IMR-90 (cell line): ENCODE measurements at regions not wholly inside any gene's neighbourhood (a gene's known extent, or its start where the extent isn't known, plus 50 kb on each side); places are given as distances from the start of the nearest gene placed in this dataset.

Experiments
- ATAC-seq: fragments of 200-7000 bp; cut with Tn5 transposase; 2 replicates; pipeline ENCODE4 v1.9.1; 2020; ENCODE audit warnings: low read depth, mild to moderate bottlenecking, moderate library complexity
- BruUV-seq: library from RNA; stranded (reverse); fragments of 400-500 nt; replicated peaks from 2 replicates; lab custom pipeline; 2021; lab: Mats Ljungman, UMichigan
- CTCF ChIA-PET: fragments of 300-600 bp; formaldehyde crosslinking; extraction: SDS; loops from one replicate; lab custom pipeline; 2021; ENCODE audit warnings: antibody characterized with exemption; lab: Yijun Ruan, JAX
- POLR2A ChIA-PET: fragments of 300-600 bp; sonication (Branson Sonifier 250); formaldehyde crosslinking; loops from one replicate; lab custom pipeline; 2022; ENCODE audit warnings: antibody characterized with exemption; ENCODE audit not compliant: unreplicated experiment; lab: Charles Lee
- DNase-seq: peaks from one replicate; pipeline ENCODE4 v3.0.0; 2013
- H2AFZ ChIP-seq: replicated peaks from 2 replicates; pipeline ENCODE3; 2013; ENCODE audit warnings: low read length, mild to moderate bottlenecking; ENCODE audit not compliant: poor library complexity
- H2AK5ac ChIP-seq: 2 replicates; pipeline ENCODE4 v1.6.1; 2013; ENCODE audit warnings: low read depth, low read length, inconsistent platforms
- H2AK9ac ChIP-seq: replicated peaks from 2 replicates; pipeline ENCODE3; 2013; ENCODE audit warnings: mild to moderate bottlenecking, low read depth, low read length, moderate library complexity; ENCODE audit not compliant: poor library complexity
- H2BK120ac ChIP-seq: 2 replicates; pipeline ENCODE4 v1.6.1; 2013; ENCODE audit warnings: low read depth, low read length, inconsistent platforms
- H2BK15ac ChIP-seq: 3 replicates; pipeline ENCODE4 v1.6.1; 2013; ENCODE audit warnings: low read depth, low read length, inconsistent platforms
- H2BK20ac ChIP-seq: 2 replicates; pipeline ENCODE4 v1.6.1; 2013; ENCODE audit warnings: low read depth, mild to moderate bottlenecking, inconsistent platforms, low read length, moderate library complexity
- H2BK5ac ChIP-seq: 2 replicates; pipeline ENCODE4 v1.6.1; 2013; ENCODE audit warnings: mild to moderate bottlenecking, low read depth, low read length, inconsistent platforms; ENCODE audit not compliant: poor library complexity, severe bottlenecking
- H3K14ac ChIP-seq: replicated peaks from 2 replicates; pipeline ENCODE4 v1.6.1; 2013; ENCODE audit warnings: low read depth, low read length, inconsistent platforms
- H3K18ac ChIP-seq: 2 replicates; pipeline ENCODE4 v1.6.1; 2013; ENCODE audit warnings: low read depth, low read length, control low read depth
- H3K23ac ChIP-seq: 2 replicates; pipeline ENCODE4 v1.6.1; 2013; ENCODE audit warnings: low read depth, low read length, inconsistent platforms
- H3K27ac ChIP-seq: 2 replicates; pipeline ENCODE4 v1.5.1; 2013; ENCODE audit warnings: mild to moderate bottlenecking, control low read depth, low read length; ENCODE audit not compliant: insufficient read depth
- H3K27me3 ChIP-seq: 2 replicates; pipeline ENCODE4 v1.6.1; 2013; ENCODE audit warnings: low read length; ENCODE audit not compliant: control insufficient read depth, insufficient read depth
- H3K36me3 ChIP-seq: 2 replicates; pipeline ENCODE4 v1.6.1; 2013; ENCODE audit warnings: low read length, mixed read lengths; ENCODE audit not compliant: control insufficient read depth, insufficient read depth
- H3K4ac ChIP-seq: 2 replicates; pipeline ENCODE4 v1.6.1; 2013; ENCODE audit warnings: low read depth, low read length, inconsistent platforms
- H3K4me1 ChIP-seq: 2 replicates; pipeline ENCODE4 v1.6.1; 2013; ENCODE audit warnings: low read length, mixed read lengths; ENCODE audit not compliant: control insufficient read depth, insufficient read depth
- H3K4me2 ChIP-seq: 2 replicates; pipeline ENCODE4 v1.6.1; 2013; ENCODE audit warnings: low read depth, mild to moderate bottlenecking, control low read depth, low read length, moderate library complexity
- H3K4me3 ChIP-seq: 2 replicates; pipeline ENCODE4 v1.5.1; 2013; ENCODE audit warnings: low read depth, mild to moderate bottlenecking, control low read depth, low read length, moderate library complexity; ENCODE audit not compliant: insufficient read depth
- H3K56ac ChIP-seq: 2 replicates; pipeline ENCODE4 v1.6.1; 2013; ENCODE audit warnings: low read length, inconsistent platforms; ENCODE audit not compliant: insufficient read depth; ENCODE audit errors: extremely low read depth
- H3K79me1 ChIP-seq, 2 experiments: 2 replicates each; pipeline ENCODE4 v1.6.1; 2013; ENCODE audit warnings: low read length in 2 of 2, inconsistent platforms in 1 of 2, low read depth in 1 of 2
- H3K9ac ChIP-seq: 2 replicates; pipeline ENCODE4 v1.6.1; 2013; ENCODE audit warnings: low read depth, low read length, control low read depth
- H3K9me1 ChIP-seq: 2 replicates; pipeline ENCODE4 v1.6.1; 2013; ENCODE audit warnings: low read length, inconsistent platforms; ENCODE audit not compliant: insufficient read depth
- H3K9me3 ChIP-seq: 2 replicates; pipeline ENCODE4 v1.6.1; 2013; ENCODE audit warnings: low read length; ENCODE audit not compliant: control insufficient read depth, insufficient read depth
- H4K20me1 ChIP-seq: 2 replicates; pipeline ENCODE4 v1.6.1; 2013; ENCODE audit warnings: low read length, inconsistent platforms; ENCODE audit not compliant: insufficient read depth
- H4K5ac ChIP-seq: 2 replicates; pipeline ENCODE4 v1.6.1; 2013; ENCODE audit warnings: mild to moderate bottlenecking, low read depth, low read length, control low read depth
- H4K8ac ChIP-seq, 2 experiments: 2 replicates each; pipeline ENCODE4 v1.6.1; 2013; ENCODE audit warnings: low read depth in 2 of 2, low read length in 2 of 2, control low read depth in 1 of 2, inconsistent platforms in 1 of 2
- H4K91ac ChIP-seq: 2 replicates; pipeline ENCODE4 v1.6.1; 2013; ENCODE audit warnings: low read depth, low read length, inconsistent platforms; ENCODE audit not compliant: insufficient read depth
- BHLHE40 ChIP-seq: fragments of 150-350 bp; IDR thresholded peaks from 2 replicates; pipeline ENCODE4 v1.6.1; 2016; ENCODE audit warnings: mild to moderate bottlenecking, low read depth, low read length
- CEBPB ChIP-seq: IDR thresholded peaks from 2 replicates; pipeline ENCODE4 v1.6.1; 2012; ENCODE audit warnings: low read depth, low read length, improper control_type of control experiment
- CHD1 ChIP-seq: IDR thresholded peaks from 2 replicates; pipeline ENCODE4 v1.6.1; 2012; ENCODE audit warnings: low read depth, low read length, improper control_type of control experiment
- CTCF ChIP-seq: conservative IDR thresholded peaks from 2 replicates; pipeline ENCODE4 v1.5.1; 2012; ENCODE audit warnings: mild to moderate bottlenecking, low read depth, low read length, improper control_type of control experiment
- ELK1 ChIP-seq: fragments of 150-350 bp; IDR thresholded peaks from 2 replicates; pipeline ENCODE4 v1.6.1; 2016; ENCODE audit warnings: low read depth, mild to moderate bottlenecking, low read length, moderate library complexity, borderline replicate concordance
- FOS ChIP-seq: fragments of 150-350 bp; IDR thresholded peaks from 2 replicates; pipeline ENCODE4 v1.6.1; 2016; ENCODE audit warnings: low read depth, low read length
- MAFK ChIP-seq: IDR thresholded peaks from 2 replicates; pipeline ENCODE4 v1.6.1; 2012; ENCODE audit warnings: low read depth, low read length, improper control_type of control experiment
- MAZ ChIP-seq: IDR thresholded peaks from 2 replicates; pipeline ENCODE4 v1.6.1; 2012; ENCODE audit warnings: low read depth, mild to moderate bottlenecking, low read length, improper control_type of control experiment, moderate library complexity, borderline replicate concordance
- MXI1 ChIP-seq: IDR thresholded peaks from 2 replicates; pipeline ENCODE4 v1.6.1; 2012; ENCODE audit warnings: low read depth, mild to moderate bottlenecking, low read length, moderate library complexity, borderline replicate concordance
- NFE2L2 ChIP-seq: fragments of 150-350 bp; IDR thresholded peaks from 2 replicates; pipeline ENCODE4 v1.6.1; 2016; ENCODE audit warnings: low read depth, mild to moderate bottlenecking, low read length
- POLR2A ChIP-seq: IDR thresholded peaks from 2 replicates; pipeline ENCODE4 v1.6.1; 2012; ENCODE audit warnings: mild to moderate bottlenecking, low read depth, low read length
- RAD21 ChIP-seq: IDR thresholded peaks from 2 replicates; pipeline ENCODE4 v1.6.1; 2012; ENCODE audit warnings: low read length, improper control_type of control experiment
- RCOR1 ChIP-seq: IDR thresholded peaks from 2 replicates; pipeline ENCODE4 v1.6.1; 2012; ENCODE audit warnings: mild to moderate bottlenecking, low read length, improper control_type of control experiment; ENCODE audit not compliant: insufficient replicate concordance
- RFX5 ChIP-seq: IDR thresholded peaks from 2 replicates; pipeline ENCODE4 v1.8.0; 2012; ENCODE audit warnings: low read depth, mild to moderate bottlenecking, low read length, moderate library complexity
- SMC3 ChIP-seq: fragments of 150-350 bp; IDR thresholded peaks from 2 replicates; pipeline ENCODE4 v1.6.1; 2016; ENCODE audit warnings: low read depth, mild to moderate bottlenecking, antibody characterized with exemption, low read length, moderate library complexity
- USF2 ChIP-seq: fragments of 150-350 bp; IDR thresholded peaks from 2 replicates; pipeline ENCODE4 v1.6.1; 2017; ENCODE audit warnings: mild to moderate bottlenecking, antibody characterized with exemption, low read length, low read depth
- WGBS, 2 experiments: methylation state at CpG; one replicate each; pipeline versions ENCODE4 v1.1.5 to v1.1.7; 2013; ENCODE audit warnings: missing lambda C conversion rate in 2 of 2; ENCODE audit not compliant: insufficient read length in 1 of 2; ENCODE audit errors: extremely low coverage in 2 of 2; 5-methylcytosine and 5-hydroxymethylcytosine counted together
- dilution Hi-C: fragments of 300-500 bp; cut with HindIII; formaldehyde crosslinking; loops from one replicate; pipeline ENCODE4 v1.14.3; 2018; ENCODE audit warnings: low sequenced_read_pairs; ENCODE audit not compliant: unreplicated experiment
- in situ Hi-C: fragments of 300-500 bp; cut with MboI; formaldehyde crosslinking; loops from 3 replicates; pipeline ENCODE4 v1.14.3; 2019; ENCODE audit warnings: low sequenced_read_pairs, inconsistent platforms, mixed read lengths
- intact Hi-C: fragments of 100-400 bp; cut with micrococcal nuclease; formaldehyde crosslinking; loops from 2 replicates; pipeline ENCODE4 v1.10.0; 2022

GRCh38 chr3:34218706-34219385 is 420.4 kb downstream of the PDCD6IP start:
- Histone ChIP-seq H2AK5ac (no peak overlapping the region), H3K9ac (no peak overlapping the region), H3K27ac (no peak overlapping the region), H3K23ac (no peak overlapping the region), H3K79me1 (no peaks in the 10 kb centered on the region), H2BK5ac (no peak overlapping the region), H3K14ac (no peak overlapping the region), H2BK15ac (no peak overlapping the region), H3K9me1 (no peaks in the 10 kb centered on the region), H3K36me3 (no peaks in the 10 kb centered on the region), H3K4ac (no peak overlapping the region), H3K4me3 (no peak overlapping the region), H3K4me1 (no peaks in the 10 kb centered on the region), H3K56ac (no peak overlapping the region), H2BK20ac (no peak overlapping the region), H4K20me1 (no peaks in the 10 kb centered on the region), H3K4me2 (no peak overlapping the region), H3K27me3 (no peaks in the 10 kb centered on the region), H4K91ac (no peak overlapping the region), H4K5ac (no peak overlapping the region), H4K8ac (no peak overlapping the region), H3K18ac (no peak overlapping the region), H3K9me3 (no peaks in the 10 kb centered on the region), H2AFZ (no peak overlapping the region), H2BK120ac (no peak overlapping the region), H2AK9ac (no peak overlapping the region)
- no peak for ATAC-seq
- no peak for TF ChIP-seq MAFK
- TF ChIP-seq CHD1: no peak
- no peak for TF ChIP-seq BHLHE40
- TF ChIP-seq SMC3: no peak
- TF ChIP-seq MXI1: no peak
- TF ChIP-seq NFE2L2: no peak
- no peak for TF ChIP-seq MAZ
- TF ChIP-seq USF2: no peak
- TF ChIP-seq CTCF: no peak
- no peak for TF ChIP-seq ELK1
- TF ChIP-seq FOS: no peak
- no peak for TF ChIP-seq RCOR1
- no peak for TF ChIP-seq RAD21
- no peak for TF ChIP-seq RFX5
- no peak for TF ChIP-seq CEBPB
- no peak for TF ChIP-seq POLR2A
- WGBS, 2 experiments: no CpG with 5 or more reads among the region's 5 CpGs
- CTCF ChIA-PET: no interaction called here
- no TSS peak for BruUV-seq
- dilution Hi-C loops (no loop called here), in situ Hi-C loops (no loop called here), intact Hi-C loops (no loop called here)
- no peak for DNase-seq
- POLR2A ChIA-PET: no interaction called here
